ENCODE measurements at regions not wholly inside any gene's neighbourhood (a gene's known extent, or its start where the extent isn't known, plus 50 kb on each side); places are given as distances from the start of the nearest gene placed in this dataset.

GRCh38 chr3:137409584-137409983 is 354.5 kb upstream of the SOX14 start:
- no CpG with 5 or more reads among the region's 2 CpGs for WGBS (ENCODE audit: insufficient coverage)

GRCh38 chr3:137410028-137410427 is 354.1 kb upstream of the SOX14 start:
- H3K36me3 Mint-ChIP-seq: no peaks in the 10 kb centered on the region

More at GRCh38 chr3:137409584-137409983, 354.5 kb upstream of the SOX14 start:
- ATAC-seq (replicated peaks in 1 of 4) (no peak), DNase-seq (no peak)
- ChIA-PET POLR2A (no interaction called here), CTCF (no interaction called here)
- Mint-ChIP-seq H3K27ac (no peak overlapping the region), H3K4me1 (no peaks in the 10 kb centered on the region), H3K36me3 (no peaks in the 10 kb centered on the region), H3K4me3 (no peak overlapping the region), H3K27me3 (no peaks in the 10 kb centered on the region), H3K9me3 (peaks cover 0 to 8% (median 0%) of the 10 kb centered on the region in 3 donors)
- H3K27me3 ChIP-seq (replicated peaks in 1 of 2; ENCODE audit: control insufficient read depth in 2 of 2, extremely low read depth in 1 of 2, insufficient read depth in 2 of 2, low read length in 1 of 2): no peaks in the 10 kb centered on the region
- H3K4me1 ChIP-seq (ENCODE audit: control insufficient read depth in 1 of 2, extremely low read depth in 1 of 2, insufficient read depth in 2 of 2, low read length in 2 of 2): no peaks in the 10 kb centered on the region
- no peaks in the 10 kb centered on the region for H3K9me3 ChIP-seq
- H3K4me3 ChIP-seq (ENCODE audit: control insufficient read depth in 1 of 2, extremely low read depth in 1 of 2, low read length in 1 of 2): no peak overlapping the region
- H3K36me3 ChIP-seq (ENCODE audit: control insufficient read depth in 2 of 2, extremely low read depth in 1 of 2, insufficient read depth in 1 of 2, low read length in 1 of 2): no peaks in the 10 kb centered on the region
- H3K27ac ChIP-seq (ENCODE audit: low read length): no peak overlapping the region

DNA sequence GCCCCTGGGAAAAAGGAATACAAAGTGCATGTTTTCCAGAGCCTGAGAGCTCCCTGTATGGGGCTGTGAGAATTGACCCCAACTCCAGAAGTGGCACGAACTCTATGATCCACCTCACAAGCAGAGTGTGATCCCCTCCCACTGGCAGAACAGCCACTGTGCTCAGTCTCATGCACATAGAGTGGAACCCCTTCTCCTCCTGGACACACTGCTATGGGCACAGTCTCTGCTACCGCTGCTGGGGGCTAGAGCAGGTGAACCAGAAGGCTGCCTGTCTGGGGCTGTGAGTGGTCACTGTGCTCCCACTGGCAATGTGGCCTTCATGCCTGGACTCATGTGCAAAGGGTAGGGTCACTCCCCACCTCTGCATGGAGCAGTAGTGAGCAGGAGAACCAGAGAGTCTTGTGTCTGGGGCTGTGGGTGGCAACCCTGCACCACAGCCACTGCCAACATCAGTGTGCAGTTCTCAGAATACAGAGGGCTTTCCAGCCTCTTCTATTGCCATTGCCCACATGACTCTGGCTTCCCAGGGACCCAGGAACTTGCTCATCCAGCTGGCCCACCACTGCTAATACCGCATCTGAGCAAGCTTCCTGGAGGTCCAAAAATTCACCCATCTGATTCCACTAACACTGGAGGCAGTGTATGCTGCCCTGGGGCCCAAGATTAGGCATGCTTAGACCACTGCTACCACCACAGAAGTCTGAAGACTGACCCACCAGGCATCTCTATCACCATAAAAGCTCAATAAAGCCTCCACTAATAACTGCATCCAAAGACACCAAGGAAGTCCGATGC is 343.7 kb upstream of the SOX14 start:
- CTCF ChIA-PET: no interaction called here
- peaks cover 22 to 37% (median 27%) of the 10 kb centered on the region in 3 donors for H3K9me3 Mint-ChIP-seq
- Histone ChIP-seq H3K36me3 (ENCODE audit: control insufficient read depth in 2 of 2, extremely low read depth in 1 of 2, insufficient read depth in 1 of 2, low read length in 1 of 2) (no peaks in the 10 kb centered on the region), H3K9me3 (no peaks in the 10 kb centered on the region), H3K4me1 (ENCODE audit: control insufficient read depth in 1 of 2, extremely low read depth in 1 of 2, insufficient read depth in 2 of 2, low read length in 2 of 2) (no peaks in the 10 kb centered on the region), H3K27ac (ENCODE audit: low read length) (no peak overlapping the region), H3K27me3 (replicated peaks in 1 of 2; ENCODE audit: control insufficient read depth in 2 of 2, extremely low read depth in 1 of 2, insufficient read depth in 2 of 2, low read length in 1 of 2) (no peaks in the 10 kb centered on the region), H3K4me3 (ENCODE audit: control insufficient read depth in 1 of 2, extremely low read depth in 1 of 2, low read length in 1 of 2) (no peak overlapping the region)
- H3K36me3 Mint-ChIP-seq: no peaks in the 10 kb centered on the region
- H3K27ac Mint-ChIP-seq: no peak overlapping the region
- POLR2A ChIA-PET: interaction anchor here in 1 of 2 donors (0.7 kb wide), 1 partner anchor 460 kb away, joined by 5 read pairs; no protein-coding TSS in a partner anchor
- DNase-seq (no peak), ATAC-seq (replicated peaks in 1 of 4) (no peak)
- no peaks in the 10 kb centered on the region for H3K4me1 Mint-ChIP-seq
- 86% methylated on average over 4 of the region's 4 CpGs for WGBS (ENCODE audit: insufficient coverage)
- no peaks in the 10 kb centered on the region for H3K27me3 Mint-ChIP-seq
- H3K4me3 Mint-ChIP-seq: no peak overlapping the region

More at GRCh38 chr3:137410028-137410427, 354.1 kb upstream of the SOX14 start:
- no peak overlapping the region for H3K4me3 Mint-ChIP-seq
- Histone ChIP-seq H3K9me3 (no peaks in the 10 kb centered on the region), H3K4me1 (ENCODE audit: control insufficient read depth in 1 of 2, extremely low read depth in 1 of 2, insufficient read depth in 2 of 2, low read length in 2 of 2) (no peaks in the 10 kb centered on the region), H3K36me3 (ENCODE audit: control insufficient read depth in 2 of 2, extremely low read depth in 1 of 2, insufficient read depth in 1 of 2, low read length in 1 of 2) (no peaks in the 10 kb centered on the region), H3K27me3 (replicated peaks in 1 of 2; ENCODE audit: control insufficient read depth in 2 of 2, extremely low read depth in 1 of 2, insufficient read depth in 2 of 2, low read length in 1 of 2) (no peaks in the 10 kb centered on the region), H3K4me3 (ENCODE audit: control insufficient read depth in 1 of 2, extremely low read depth in 1 of 2, low read length in 1 of 2) (no peak overlapping the region), H3K27ac (ENCODE audit: low read length) (no peak overlapping the region)
- ATAC-seq (replicated peaks in 1 of 4): no peak
- no peak overlapping the region for H3K27ac Mint-ChIP-seq
- peaks cover 0 to 8% (median 0%) of the 10 kb centered on the region in 3 donors for H3K9me3 Mint-ChIP-seq
- no peaks in the 10 kb centered on the region for H3K4me1 Mint-ChIP-seq
- no peak for DNase-seq
- WGBS (ENCODE audit: insufficient coverage): no CpG with 5 or more reads among the region's 1 CpG
- POLR2A ChIA-PET: no interaction called here
- CTCF ChIA-PET: no interaction called here
- no peaks in the 10 kb centered on the region for H3K27me3 Mint-ChIP-seq

- H3K4me3 Mint-ChIP-seq: no peak overlapping the region
- H3K4me1 ChIP-seq (ENCODE audit: control insufficient read depth in 1 of 2, extremely low read depth in 1 of 2, insufficient read depth in 2 of 2, low read length in 2 of 2): no peaks in the 10 kb centered on the region
- DNase-seq (no peak), ATAC-seq (replicated peaks in 1 of 4) (no peak)
- POLR2A ChIA-PET: no interaction called here
- no peaks in the 10 kb centered on the region for H3K27me3 ChIP-seq (replicated peaks in 1 of 2; ENCODE audit: control insufficient read depth in 2 of 2, extremely low read depth in 1 of 2, insufficient read depth in 2 of 2, low read length in 1 of 2)
- no peak overlapping the region for H3K27ac Mint-ChIP-seq
- no peaks in the 10 kb centered on the region for H3K27me3 Mint-ChIP-seq
- no peak overlapping the region for H3K27ac ChIP-seq (ENCODE audit: low read length)
- H3K9me3 Mint-ChIP-seq: peaks cover 7 to 21% (median 12%) of the 10 kb centered on the region in 3 donors
- H3K36me3 ChIP-seq (ENCODE audit: control insufficient read depth in 2 of 2, extremely low read depth in 1 of 2, insufficient read depth in 1 of 2, low read length in 1 of 2): no peaks in the 10 kb centered on the region
- H3K4me1 Mint-ChIP-seq: no peaks in the 10 kb centered on the region
- no peaks in the 10 kb centered on the region for H3K9me3 ChIP-seq
- CTCF ChIA-PET: no interaction called here
- H3K4me3 ChIP-seq (ENCODE audit: control insufficient read depth in 1 of 2, extremely low read depth in 1 of 2, low read length in 1 of 2): no peak overlapping the region
- no peaks in the 10 kb centered on the region for H3K36me3 Mint-ChIP-seq
These were observed 325.6 kb upstream of the SOX14 start for GRCh38 chr3:137438561-137438960.

DNA sequence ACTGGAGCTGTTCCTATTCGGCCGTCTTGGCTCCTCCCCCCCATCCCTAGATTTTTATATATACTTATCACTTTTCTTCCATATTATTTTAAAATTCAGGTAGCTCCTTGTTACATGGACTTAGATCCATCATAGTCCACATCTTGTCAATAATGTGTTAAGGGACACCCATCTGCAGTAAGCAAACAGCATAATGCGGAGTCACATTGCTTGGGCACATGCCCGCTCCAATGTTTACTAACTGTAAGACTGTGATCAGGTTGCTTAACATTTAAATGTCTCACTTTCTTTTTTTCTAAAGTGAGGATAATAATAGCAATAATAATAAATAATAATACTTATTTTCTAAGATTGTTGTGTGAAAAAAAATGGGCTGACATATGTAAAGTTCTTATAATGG is 303.2 kb upstream of the SOX14 start:
- H3K4me3 Mint-ChIP-seq: no peak overlapping the region
- CTCF ChIA-PET: no interaction called here
- H3K4me1 ChIP-seq (ENCODE audit: control insufficient read depth in 1 of 2, extremely low read depth in 1 of 2, insufficient read depth in 2 of 2, low read length in 2 of 2): no peaks in the 10 kb centered on the region

GRCh38 chr3:137463131-137463530 is 301.0 kb upstream of the SOX14 start:
- Mint-ChIP-seq H3K4me1 (no peaks in the 10 kb centered on the region), H3K9me3 (peaks cover 0 to 5% (median 0%) of the 10 kb centered on the region in 3 donors), H3K36me3 (no peaks in the 10 kb centered on the region), H3K27ac (no peak overlapping the region), H3K4me3 (no peak overlapping the region), H3K27me3 (no peaks in the 10 kb centered on the region)
- Histone ChIP-seq H3K27ac (ENCODE audit: low read length) (no peak overlapping the region), H3K4me1 (ENCODE audit: control insufficient read depth in 1 of 2, extremely low read depth in 1 of 2, insufficient read depth in 2 of 2, low read length in 2 of 2) (no peaks in the 10 kb centered on the region), H3K27me3 (replicated peaks in 1 of 2; ENCODE audit: control insufficient read depth in 2 of 2, extremely low read depth in 1 of 2, insufficient read depth in 2 of 2, low read length in 1 of 2) (no peaks in the 10 kb centered on the region), H3K36me3 (ENCODE audit: control insufficient read depth in 2 of 2, extremely low read depth in 1 of 2, insufficient read depth in 1 of 2, low read length in 1 of 2) (no peaks in the 10 kb centered on the region), H3K9me3 (no peaks in the 10 kb centered on the region), H3K4me3 (ENCODE audit: control insufficient read depth in 1 of 2, extremely low read depth in 1 of 2, low read length in 1 of 2) (no peak overlapping the region)
- ATAC-seq (replicated peaks in 1 of 4) (no peak), DNase-seq (no peak)
- ChIA-PET POLR2A (no interaction called here), CTCF (no interaction called here)
- 100% methylated on average over 1 of the region's 5 CpGs for WGBS (ENCODE audit: insufficient coverage)

More for the DNA sequence above, 303.2 kb upstream of the SOX14 start:
- no CpG with 5 or more reads among the region's 4 CpGs for WGBS (ENCODE audit: insufficient coverage)
- H3K4me3 ChIP-seq (ENCODE audit: control insufficient read depth in 1 of 2, extremely low read depth in 1 of 2, low read length in 1 of 2): no peak overlapping the region
- no peak overlapping the region for H3K27ac Mint-ChIP-seq
- H3K27me3 ChIP-seq (replicated peaks in 1 of 2; ENCODE audit: control insufficient read depth in 2 of 2, extremely low read depth in 1 of 2, insufficient read depth in 2 of 2, low read length in 1 of 2): no peaks in the 10 kb centered on the region
- H3K4me1 Mint-ChIP-seq: no peaks in the 10 kb centered on the region
- H3K9me3 ChIP-seq: no peaks in the 10 kb centered on the region
- POLR2A ChIA-PET: no interaction called here
- H3K36me3 ChIP-seq (ENCODE audit: control insufficient read depth in 2 of 2, extremely low read depth in 1 of 2, insufficient read depth in 1 of 2, low read length in 1 of 2): no peaks in the 10 kb centered on the region
- DNase-seq (no peak), ATAC-seq (replicated peaks in 1 of 4) (no peak)
- H3K9me3 Mint-ChIP-seq: peaks cover 0 to 5% (median 0%) of the 10 kb centered on the region in 3 donors
- H3K36me3 Mint-ChIP-seq: no peaks in the 10 kb centered on the region
- H3K27ac ChIP-seq (ENCODE audit: low read length): no peak overlapping the region
- H3K27me3 Mint-ChIP-seq: no peaks in the 10 kb centered on the region
